ENCODE measurements at regions not wholly inside any gene's neighbourhood (a gene's known extent, or its start where the extent isn't known, plus 50 kb on each side); places are given as distances from the start of the nearest gene placed in this dataset.

- TF ChIP-seq, protein P1, sequence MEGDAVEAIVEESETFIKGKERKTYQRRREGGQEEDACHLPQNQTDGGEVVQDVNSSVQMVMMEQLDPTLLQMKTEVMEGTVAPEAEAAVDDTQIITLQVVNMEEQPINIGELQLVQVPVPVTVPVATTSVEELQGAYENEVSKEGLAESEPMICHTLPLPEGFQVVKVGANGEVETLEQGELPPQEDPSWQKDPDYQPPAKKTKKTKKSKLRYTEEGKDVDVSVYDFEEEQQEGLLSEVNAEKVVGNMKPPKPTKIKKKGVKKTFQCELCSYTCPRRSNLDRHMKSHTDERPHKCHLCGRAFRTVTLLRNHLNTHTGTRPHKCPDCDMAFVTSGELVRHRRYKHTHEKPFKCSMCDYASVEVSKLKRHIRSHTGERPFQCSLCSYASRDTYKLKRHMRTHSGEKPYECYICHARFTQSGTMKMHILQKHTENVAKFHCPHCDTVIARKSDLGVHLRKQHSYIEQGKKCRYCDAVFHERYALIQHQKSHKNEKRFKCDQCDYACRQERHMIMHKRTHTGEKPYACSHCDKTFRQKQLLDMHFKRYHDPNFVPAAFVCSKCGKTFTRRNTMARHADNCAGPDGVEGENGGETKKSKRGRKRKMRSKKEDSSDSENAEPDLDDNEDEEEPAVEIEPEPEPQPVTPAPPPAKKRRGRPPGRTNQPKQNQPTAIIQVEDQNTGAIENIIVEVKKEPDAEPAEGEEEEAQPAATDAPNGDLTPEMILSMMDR (IDR thresholded peaks at IDR 0.05) = no peak
- Histone ChIP-seq H3K4me1 (no peaks in the 10 kb centered on the region), H3K36me3 (no peaks in the 10 kb centered on the region), H3K27ac (no peak overlapping the region), H3K9me3 (no peaks in the 10 kb centered on the region), H3K27me3 (no peaks in the 10 kb centered on the region), H3K4me3 (no peak overlapping the region)
- no peak for ATAC-seq
- no peak for FAIRE-seq
- WGBS, 2 donors = 59 to 62% methylated on average over 3 of the region's 3 CpGs
- intact Hi-C loops (cut with DNase I) = no loop called here
- DNase-seq = no peak
Measured at GRCh38 chr13:75993241-75993640, 357.1 kb downstream of the LMO7 start.

- H3K27ac ChIP-seq = no peak overlapping the region
- H3K4me3 ChIP-seq = no peak overlapping the region
- DNase-seq (no peak), ATAC-seq (no peak), FAIRE-seq (no peak)
- TF ChIP-seq, protein P1 (IDR thresholded peaks at IDR 0.05) = no peak
- no peaks in the 10 kb centered on the region for H3K36me3 ChIP-seq
- WGBS, 2 donors = 84 to 96% methylated on average over 1 of the region's 1 CpG
- H3K27me3 ChIP-seq = no peaks in the 10 kb centered on the region
- no peaks in the 10 kb centered on the region for H3K9me3 ChIP-seq
- intact Hi-C loops (cut with DNase I) = no loop called here
- H3K4me1 ChIP-seq = no peaks in the 10 kb centered on the region
Measured at GRCh38 chr13:75986818-75987217, 350.7 kb downstream of the LMO7 start.

- no peaks in the 10 kb centered on the region for H3K36me3 ChIP-seq
- intact Hi-C loops (cut with DNase I) = no loop called here
- no peaks in the 10 kb centered on the region for H3K4me1 ChIP-seq
- FAIRE-seq = no peak
- no peak for ATAC-seq
- H3K27ac ChIP-seq = no peak overlapping the region
- no peak overlapping the region for H3K4me3 ChIP-seq
- TF ChIP-seq, protein P1 (IDR thresholded peaks at IDR 0.05) = no peak
- 62 to 88% methylated on average over 1 of the region's 1 CpG for WGBS, 2 donors
- H3K9me3 ChIP-seq = no peaks in the 10 kb centered on the region
- no peak for DNase-seq
- H3K27me3 ChIP-seq = no peaks in the 10 kb centered on the region
Measured at GRCh38 chr13:75985132-75985531, 349.0 kb downstream of the LMO7 start.

DNA sequence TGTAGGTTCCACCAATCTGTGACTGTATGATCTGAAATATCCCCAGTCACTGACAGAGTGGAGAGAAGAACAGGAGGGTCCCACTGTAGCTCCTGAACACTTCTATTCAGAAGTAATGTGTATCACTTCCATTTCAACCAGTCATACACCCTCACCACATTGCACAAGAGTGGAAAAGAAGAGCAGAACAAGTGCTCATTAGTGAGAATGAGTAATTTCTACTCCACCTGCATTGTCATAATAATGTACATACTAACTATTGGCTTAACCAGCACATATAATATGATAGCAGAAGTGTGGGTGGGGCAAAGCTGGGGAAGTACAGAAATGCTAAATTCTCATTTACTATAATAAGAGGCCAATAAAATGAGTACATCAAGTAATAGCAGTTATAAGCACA, 342.7 kb downstream of the LMO7 start:
- H3K27ac ChIP-seq = no peak overlapping the region
- H3K27me3 ChIP-seq = no peaks in the 10 kb centered on the region
- no peaks in the 10 kb centered on the region for H3K36me3 ChIP-seq
- TF ChIP-seq, protein P1 (IDR thresholded peaks at IDR 0.05) = no peak
- H3K4me3 ChIP-seq = no peak overlapping the region
- ATAC-seq = no peak
- intact Hi-C loops (cut with DNase I) = no loop called here
- no peaks in the 10 kb centered on the region for H3K4me1 ChIP-seq
- H3K9me3 ChIP-seq = no peaks in the 10 kb centered on the region
- FAIRE-seq = no peak
- no peak for DNase-seq

- FAIRE-seq = no peak
Measured at GRCh38 chr13:75968103-75968838, 332.1 kb downstream of the LMO7 start.

More at GRCh38 chr13:75968103-75968838, 332.1 kb downstream of the LMO7 start:
- no peak overlapping the region for H3K27ac ChIP-seq
- DNase-seq (no peak), ATAC-seq (no peak)
- H3K9me3 ChIP-seq = no peaks in the 10 kb centered on the region
- H3K36me3 ChIP-seq = no peaks in the 10 kb centered on the region
- no peaks in the 10 kb centered on the region for H3K27me3 ChIP-seq
- TF ChIP-seq, protein P1 (IDR thresholded peaks at IDR 0.05) = no peak
- 58 to 68% methylated on average over 4 of the region's 4 CpGs for WGBS, 2 donors
- H3K4me1 ChIP-seq = no peaks in the 10 kb centered on the region
- no peak overlapping the region for H3K4me3 ChIP-seq
- intact Hi-C loops (cut with DNase I) = no loop called here
